ENCODE measurements at regions not wholly inside any gene's neighbourhood (a gene's known extent, or its start where the extent isn't known, plus 50 kb on each side); places are given as distances from the start of the nearest gene placed in this dataset.

DNA sequence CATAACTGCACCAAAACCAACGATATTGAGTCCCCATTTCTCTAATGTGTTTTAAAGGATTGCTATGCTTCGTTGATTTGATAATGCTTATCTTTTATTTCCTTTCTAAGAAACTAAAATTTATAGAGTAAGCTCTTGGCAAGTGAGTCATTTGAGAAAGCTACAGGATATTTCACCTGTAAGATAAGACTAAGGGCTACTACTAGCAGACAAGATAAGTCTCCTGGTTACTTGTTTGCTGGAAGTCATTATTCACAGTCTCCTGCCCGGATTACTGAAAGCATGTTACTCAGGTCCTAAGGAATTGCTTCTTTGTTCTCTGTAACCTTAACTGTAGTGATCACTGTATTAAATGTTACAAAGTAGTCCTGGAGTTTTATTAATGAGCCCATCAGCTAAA lies 315.9 kb upstream of the RASA1 start:
- TF ChIP-seq, protein P1, sequence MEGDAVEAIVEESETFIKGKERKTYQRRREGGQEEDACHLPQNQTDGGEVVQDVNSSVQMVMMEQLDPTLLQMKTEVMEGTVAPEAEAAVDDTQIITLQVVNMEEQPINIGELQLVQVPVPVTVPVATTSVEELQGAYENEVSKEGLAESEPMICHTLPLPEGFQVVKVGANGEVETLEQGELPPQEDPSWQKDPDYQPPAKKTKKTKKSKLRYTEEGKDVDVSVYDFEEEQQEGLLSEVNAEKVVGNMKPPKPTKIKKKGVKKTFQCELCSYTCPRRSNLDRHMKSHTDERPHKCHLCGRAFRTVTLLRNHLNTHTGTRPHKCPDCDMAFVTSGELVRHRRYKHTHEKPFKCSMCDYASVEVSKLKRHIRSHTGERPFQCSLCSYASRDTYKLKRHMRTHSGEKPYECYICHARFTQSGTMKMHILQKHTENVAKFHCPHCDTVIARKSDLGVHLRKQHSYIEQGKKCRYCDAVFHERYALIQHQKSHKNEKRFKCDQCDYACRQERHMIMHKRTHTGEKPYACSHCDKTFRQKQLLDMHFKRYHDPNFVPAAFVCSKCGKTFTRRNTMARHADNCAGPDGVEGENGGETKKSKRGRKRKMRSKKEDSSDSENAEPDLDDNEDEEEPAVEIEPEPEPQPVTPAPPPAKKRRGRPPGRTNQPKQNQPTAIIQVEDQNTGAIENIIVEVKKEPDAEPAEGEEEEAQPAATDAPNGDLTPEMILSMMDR (conservative IDR thresholded peaks at IDR 0.05): no peak
- TF ChIP-seq ZFX (IDR thresholded peaks at IDR 0.05): no peak
